ENCODE measurements at regions not wholly inside any gene's neighbourhood (a gene's known extent, or its start where the extent isn't known, plus 50 kb on each side); places are given as distances from the start of the nearest gene placed in this dataset.
"Not testable (repeated sequence)": the region's sequence is repeated elsewhere in the genome, so short reads cannot be mapped to it uniquely, and the experiment has no call there.

DNA sequence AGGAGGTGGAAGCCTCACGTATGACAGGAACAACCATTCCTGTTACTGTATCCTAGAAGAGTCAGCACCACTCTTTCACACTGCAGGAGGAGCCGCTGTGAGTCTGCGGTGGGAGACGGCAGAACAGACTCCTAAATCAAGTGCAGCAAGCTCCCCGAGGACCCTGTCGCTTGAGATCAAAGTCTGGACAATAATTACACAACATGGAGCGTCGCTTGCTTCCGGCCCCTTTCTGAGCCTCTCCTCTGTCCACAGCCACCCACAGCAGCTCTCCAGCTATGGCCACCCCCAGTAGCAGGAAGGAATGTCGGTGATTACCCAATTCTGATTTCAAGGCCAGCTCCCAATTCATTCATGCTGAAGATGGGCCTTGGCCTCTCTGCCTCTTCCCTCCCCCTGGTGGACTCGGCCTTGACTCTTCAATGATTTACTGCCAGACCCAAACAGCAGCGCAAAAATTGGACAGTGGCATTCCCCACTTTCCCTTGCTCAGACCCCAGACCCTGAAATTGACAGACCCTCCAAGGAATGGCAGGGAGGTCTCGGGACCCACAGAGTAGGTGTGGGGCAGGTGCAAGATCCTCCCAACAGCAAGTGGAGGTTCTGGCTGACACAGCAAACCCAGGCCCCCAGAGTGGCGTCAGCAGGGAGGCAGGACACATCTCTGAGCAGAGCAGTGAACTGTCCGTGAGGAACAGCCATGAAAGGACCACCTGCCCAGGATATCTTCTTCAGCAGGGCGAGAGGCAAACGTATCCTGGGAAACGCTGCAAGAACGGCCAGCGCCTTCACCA, 272.7 kb upstream of the DIO3 start:
- DNase-seq (ENCODE audit: low read depth) = no peak

DNA sequence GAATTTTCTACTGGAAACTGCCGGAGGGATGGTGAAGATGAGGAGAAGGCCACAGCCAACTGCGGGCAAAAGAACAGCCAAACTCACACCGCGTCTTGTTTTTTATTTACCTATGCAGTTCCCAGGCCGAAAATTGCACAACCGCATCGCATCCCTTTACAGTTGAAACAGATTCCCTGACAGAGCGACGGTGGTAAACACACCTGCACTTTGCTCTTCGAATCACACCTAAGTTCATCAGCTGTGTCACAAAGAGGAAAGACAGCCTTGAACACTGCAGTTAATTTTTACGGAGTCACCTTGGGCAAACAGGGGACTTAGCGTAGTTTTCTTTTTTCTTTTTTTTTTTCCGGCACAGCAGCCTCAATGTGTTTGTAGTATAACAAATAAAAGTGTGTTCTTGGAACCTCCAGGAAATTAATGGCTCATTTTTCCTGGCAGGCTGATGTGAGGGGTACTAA, 272.0 kb upstream of the DIO3 start:
- no peak for DNase-seq (ENCODE audit: low read depth)

DNA sequence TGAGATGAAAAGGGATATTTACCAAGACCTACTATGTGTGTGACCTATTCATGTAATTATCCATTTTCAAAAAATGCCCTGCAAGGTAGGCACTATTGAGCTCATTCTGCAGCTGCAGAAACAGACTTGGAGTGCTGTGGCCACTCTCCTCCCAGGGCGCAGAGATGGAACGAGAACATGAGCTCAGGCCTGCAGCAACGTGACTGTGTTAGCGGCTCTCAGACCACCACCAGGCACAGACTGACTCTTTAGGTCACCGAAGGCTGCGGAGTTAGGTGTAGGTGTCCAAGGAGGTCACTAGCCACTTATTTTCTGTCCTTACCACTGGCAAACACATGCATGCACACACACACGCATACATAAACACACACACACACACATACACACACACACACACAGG, 271.4 kb upstream of the DIO3 start:
- no peak for DNase-seq (ENCODE audit: low read depth)

DNA sequence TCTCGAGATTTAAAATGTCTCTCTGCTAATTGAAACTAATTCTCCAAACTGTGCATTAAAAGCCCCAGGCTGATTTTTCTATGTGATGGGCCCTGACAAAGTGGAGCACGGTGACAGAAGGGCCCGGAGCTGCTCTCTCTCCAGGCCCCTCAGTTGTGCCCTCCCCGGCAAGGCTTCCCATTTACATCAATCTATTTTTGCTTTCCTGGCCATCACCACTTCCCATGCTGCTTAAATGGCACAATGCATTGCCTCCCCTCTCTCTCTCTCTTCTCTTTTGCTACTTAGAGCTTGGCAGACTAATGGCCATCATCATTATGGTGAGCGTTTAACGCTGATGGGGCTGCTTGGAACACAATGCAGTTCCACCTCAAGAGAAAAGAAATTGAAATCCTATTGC, 270.7 kb upstream of the DIO3 start:
- no peak for DNase-seq (ENCODE audit: low read depth)

DNA sequence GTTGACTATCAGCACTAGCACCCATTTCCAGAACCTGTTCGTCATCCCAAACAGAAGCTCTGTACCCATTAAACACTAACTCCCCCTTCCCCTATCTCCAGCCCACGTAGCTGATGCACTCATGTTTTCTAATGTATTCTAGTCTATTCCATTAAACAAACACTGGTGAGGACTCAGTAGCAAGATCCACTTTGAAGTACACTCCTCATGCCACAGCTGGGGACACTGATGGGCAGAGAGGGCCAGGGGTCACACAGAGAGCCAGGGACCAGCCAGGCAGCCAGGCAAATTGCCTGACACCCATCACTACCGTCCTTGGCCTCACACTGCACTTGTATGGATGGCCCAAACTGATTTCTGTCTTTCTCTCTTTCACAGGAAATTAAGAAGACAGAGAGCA, 269.9 kb upstream of the DIO3 start:
- DNase-seq (ENCODE audit: low read depth) = no peak

DNA sequence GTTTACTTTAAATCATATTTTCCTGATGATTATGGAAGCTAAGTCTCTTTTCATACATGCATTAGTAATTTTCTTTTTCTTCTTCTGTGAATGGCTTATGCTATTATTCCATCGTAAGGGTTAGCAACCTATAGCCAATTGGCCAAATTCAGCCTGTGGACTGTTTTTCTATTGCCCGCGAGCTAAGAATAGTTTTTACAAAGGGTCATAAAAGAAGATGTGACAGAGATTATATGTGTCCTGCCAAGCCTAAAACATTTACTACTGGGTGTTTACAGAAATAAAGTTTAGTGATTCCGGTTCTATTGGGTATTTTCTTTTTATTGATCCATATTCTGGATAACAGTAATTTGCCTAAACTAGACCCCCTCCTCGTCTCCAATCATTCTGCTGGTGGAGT, 268.8 kb upstream of the DIO3 start:
- no peak for DNase-seq (ENCODE audit: low read depth)

DNA sequence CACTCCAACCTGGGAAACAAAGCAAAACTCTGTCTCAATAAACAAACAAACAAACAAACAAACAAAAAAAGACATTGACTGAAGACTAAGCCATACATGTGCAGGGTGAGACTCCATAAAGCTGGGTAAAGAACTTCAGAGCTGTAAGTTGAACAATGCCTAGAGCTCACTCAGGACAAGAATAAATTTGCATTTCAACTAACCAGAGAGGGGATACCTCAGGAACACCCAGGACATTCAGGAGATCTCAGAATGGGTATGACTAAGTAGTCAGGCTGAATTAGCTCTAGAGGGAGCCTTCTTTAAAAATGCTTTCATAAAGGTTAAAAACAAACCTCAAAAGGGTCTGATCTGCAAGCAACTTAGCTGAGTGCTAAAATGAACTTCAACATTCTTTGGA, 267.7 kb upstream of the DIO3 start:
- DNase-seq (ENCODE audit: low read depth) = no peak

DNA sequence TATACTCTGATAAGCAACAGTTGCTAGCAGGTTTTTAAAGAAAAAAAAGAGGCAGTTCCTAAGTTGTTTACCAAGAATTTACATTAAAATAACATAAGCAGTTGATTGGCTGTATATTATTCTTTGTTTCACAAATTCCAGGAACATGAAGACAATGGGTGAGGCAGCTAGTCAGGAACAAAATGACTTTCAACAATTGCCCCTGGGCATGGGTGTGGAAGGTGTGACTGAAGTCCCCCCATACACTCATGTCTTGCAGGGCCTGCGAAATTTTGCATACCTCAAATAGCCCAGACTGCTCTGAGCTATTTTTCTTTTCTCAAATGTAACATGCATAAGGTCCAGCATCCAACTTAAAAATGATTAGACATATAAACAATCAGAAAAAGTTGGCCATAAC, 267.2 kb upstream of the DIO3 start:
- no peak for DNase-seq (ENCODE audit: low read depth)

DNA sequence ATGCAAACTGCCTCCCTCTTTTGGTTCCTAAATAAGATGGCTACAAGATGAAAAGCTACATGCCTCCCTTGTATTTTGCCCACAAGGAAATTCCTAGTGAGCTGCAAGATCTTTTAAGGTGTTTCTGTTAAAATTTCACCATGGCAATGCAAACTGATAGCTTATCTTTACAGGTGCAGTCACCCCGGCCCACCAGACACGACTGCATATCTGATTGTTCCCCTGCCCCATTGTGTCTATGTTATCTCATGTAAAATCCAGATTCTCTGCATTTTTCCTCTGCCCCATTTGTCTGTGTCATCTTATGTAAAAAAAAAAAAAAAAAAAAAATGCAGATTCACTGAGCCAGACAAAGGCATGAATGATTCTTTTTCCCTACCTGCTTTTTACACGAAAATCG, 261.5 kb upstream of the DIO3 start:
- not testable (repeated sequence) for DNase-seq (ENCODE audit: low read depth)

DNA sequence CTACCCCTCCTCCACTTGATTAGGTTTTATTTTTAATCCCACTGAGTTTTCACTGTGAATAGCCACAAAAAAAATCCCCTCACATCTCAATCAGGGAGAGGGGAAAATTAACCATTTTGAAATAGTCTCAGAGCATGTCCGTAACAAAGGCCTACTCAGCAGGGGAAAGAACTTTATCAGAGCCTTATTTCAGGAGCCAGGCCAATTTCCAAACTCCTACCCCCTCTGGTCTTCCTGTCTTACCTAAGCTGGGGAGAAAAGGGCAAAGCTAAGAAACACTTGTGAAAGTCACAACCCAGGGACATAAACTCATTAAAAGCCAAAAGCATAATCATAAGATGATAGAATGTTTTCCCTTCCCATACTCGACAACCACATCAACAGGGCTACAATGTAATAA, 260.3 kb upstream of the DIO3 start:
- DNase-seq (ENCODE audit: low read depth) = no peak

DNA sequence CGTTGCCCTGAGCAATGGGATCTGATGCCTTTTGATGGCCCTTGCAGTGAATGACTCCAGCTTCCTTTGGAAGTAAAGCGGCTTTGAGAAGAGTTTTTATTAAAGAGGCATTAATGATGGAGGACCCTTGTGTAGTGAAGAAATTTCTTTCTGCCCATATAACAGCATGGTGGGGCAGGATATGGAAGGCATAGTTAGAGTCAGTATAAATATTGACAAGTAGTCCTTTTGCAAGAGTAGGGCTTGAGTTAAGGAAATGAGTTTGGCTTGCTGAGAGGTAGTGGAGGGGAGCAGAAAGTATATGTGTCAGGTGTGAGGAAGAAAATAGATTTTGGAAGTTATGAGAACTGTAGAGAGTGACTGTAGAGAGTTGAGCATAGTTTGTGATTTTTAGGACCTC, 254.1 kb upstream of the DIO3 start:
- not testable (repeated sequence) for DNase-seq (ENCODE audit: low read depth)

DNA sequence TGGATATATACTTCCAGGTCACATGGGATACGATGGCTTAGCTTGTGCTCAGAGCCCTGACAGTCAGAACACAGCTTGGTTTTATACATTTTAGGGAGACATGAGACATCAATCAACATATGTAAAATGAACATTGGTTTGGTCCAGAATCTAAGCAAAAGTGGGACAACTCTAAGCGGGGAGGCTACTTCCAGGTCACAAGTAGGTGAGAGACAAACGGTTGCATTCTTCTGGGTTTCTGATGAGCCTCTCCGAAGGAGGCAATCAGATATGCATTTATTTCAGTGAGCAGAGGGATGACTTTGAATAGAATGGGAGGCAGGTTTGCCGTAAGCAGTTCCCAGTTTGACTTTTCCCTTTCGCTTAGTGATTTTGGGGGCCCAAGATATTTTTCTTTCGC, 250.1 kb upstream of the DIO3 start:
- not testable (repeated sequence) for DNase-seq (ENCODE audit: low read depth)

DNA sequence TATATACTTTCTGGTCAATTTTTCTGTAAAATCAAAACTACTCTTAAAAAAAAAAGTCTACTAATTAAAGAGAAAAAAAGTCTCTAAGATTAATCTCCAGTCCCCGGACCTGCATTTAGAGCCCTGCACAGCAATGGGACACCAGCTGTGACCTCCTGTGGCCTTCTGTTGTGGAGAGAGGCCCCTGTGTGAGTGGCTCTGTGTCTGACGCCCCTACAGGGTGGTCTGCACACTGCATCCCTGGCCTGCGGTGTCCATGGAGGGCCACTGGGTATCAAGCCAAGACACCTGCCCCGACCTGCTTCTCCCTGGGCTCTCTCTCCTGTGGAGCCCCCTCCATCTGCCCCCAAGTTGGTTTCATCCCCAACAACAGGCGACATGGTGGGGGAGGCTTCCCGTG, 248.0 kb upstream of the DIO3 start:
- no peak for DNase-seq (ENCODE audit: low read depth)

DNA sequence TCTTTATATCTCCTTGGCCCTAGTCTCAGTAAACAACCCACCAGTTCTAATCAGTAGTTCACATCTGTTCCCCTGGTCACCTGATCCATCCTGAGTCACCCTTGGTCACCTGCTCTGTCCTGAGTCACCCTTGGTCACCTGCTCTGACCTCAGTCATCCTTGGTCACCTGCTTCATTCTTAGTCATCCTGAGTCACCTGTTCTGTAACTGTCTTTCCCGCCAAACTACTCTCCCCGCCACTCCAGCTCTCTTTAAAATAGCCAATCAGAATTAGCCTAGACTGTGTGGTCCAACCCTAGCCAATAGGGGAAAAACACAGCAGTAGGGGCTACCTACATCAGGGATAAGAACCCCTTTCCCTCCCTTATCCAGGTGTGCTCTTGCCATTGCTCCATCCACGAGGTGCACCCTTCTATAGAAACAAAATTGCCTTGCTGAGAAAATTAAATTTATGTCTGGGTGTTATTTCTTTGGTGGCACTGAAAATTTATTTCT, 245.4 kb upstream of the DIO3 start:
- DNase-seq (ENCODE audit: low read depth) = no peak

DNA sequence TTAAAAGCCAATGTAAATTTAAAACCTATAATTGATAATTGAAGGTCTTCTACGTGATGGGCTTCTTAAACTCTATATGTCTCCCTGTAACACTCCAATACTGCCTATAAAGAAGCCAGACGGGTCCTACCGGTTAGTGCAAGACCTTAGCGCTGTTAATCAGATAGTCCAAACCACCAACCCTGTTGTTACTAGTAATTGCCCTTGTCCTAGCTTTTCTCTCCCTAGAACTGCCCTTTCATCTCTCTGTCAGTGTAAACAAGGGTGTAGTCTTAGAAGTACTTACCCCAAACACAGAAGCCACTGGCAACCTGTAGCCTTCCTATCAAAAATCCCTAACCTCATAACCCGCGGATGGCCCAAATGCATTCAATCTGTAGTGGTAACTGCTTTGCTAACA, 243.0 kb upstream of the DIO3 start:
- DNase-seq (ENCODE audit: low read depth) = no peak

DNA sequence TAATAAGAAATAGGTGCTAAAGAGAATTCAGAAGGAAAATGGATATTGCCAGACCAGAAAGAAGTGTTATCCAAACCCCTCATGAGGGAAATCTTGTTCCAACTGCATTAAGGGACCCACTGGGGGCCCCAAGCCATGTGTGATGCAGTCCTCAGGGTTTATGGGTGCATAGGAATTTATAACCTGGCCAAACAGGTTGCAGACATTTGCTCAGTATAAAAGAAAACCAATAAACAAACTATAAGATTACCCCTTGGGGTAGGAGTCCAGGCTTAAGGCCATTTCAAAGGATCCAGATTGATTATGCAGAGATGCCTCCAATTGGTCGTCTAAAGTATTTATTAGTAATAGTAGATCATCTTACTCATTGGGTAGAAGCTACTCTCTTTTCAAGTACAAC, 240.9 kb upstream of the DIO3 start:
- DNase-seq (ENCODE audit: low read depth) = no peak

DNA sequence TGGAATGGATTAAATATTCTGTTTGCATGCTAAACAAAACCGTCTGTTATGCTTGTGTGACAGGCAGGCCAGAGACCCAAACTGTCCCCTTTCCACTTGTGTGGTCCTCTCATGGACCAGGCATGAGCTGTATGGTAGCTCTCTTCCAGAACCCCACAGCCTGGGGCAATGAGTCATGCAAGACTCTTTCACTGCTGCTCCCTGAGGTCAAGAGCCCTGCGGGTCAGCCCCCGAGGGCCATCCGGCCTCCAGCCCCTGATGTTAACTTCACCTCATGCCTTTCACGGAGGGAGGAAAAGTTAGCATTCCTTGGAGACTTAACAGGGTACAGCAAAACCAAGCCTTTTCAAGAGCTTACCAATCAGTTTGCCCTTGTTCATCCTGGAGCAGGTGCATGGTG, 239.1 kb upstream of the DIO3 start:
- no peak for DNase-seq (ENCODE audit: low read depth)

DNA sequence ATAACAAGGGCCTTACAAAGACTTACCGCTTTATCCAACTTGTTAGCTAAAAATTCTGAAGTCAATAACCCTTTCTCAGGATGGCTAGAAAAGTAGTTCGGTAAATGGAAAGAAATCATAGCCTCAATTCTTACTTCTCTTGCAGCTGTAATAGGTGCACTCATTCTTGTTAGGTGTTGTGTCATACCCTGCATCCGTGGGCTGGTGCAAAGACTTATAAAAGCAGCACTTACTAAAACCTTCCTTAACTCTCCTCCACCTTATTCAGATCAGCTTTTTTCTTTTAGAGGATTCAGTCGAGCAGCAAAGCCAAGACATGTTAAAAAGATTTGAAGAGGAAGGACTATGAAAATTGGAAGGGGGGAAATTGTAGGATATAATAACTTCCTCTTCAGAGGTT, 238.2 kb upstream of the DIO3 start:
- no peak for DNase-seq (ENCODE audit: low read depth)

DNA sequence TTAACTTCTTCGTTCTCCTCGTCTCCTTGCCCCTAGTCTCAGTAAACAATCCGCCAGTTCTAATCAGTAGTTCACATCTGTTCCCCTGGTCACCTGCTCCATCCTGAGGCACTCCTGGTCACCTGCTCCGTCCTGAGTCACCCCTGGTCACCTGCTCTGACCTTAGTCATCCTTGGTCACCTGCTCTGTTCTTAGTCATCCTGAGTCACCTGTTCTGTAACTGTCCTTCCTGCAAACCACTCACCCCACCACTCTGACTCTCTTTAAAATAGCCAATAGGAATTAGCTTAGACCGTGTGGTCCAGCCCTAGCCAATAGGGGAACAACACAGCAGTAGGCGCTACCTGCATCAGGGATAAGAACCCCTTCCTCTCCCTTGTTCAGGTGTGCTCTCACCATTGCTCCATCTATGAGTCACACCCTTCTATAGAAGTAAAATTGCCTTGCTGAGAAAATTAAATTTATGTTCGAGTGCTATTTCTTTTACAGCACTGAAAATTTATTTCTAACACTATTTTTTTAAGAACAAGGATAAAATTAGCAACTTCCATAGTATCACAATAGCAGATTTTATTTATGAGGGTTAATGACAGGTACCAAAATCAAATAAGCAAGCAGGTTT, 237.6 kb upstream of the DIO3 start:
- DNase-seq (ENCODE audit: low read depth) = not testable (repeated sequence)

DNA sequence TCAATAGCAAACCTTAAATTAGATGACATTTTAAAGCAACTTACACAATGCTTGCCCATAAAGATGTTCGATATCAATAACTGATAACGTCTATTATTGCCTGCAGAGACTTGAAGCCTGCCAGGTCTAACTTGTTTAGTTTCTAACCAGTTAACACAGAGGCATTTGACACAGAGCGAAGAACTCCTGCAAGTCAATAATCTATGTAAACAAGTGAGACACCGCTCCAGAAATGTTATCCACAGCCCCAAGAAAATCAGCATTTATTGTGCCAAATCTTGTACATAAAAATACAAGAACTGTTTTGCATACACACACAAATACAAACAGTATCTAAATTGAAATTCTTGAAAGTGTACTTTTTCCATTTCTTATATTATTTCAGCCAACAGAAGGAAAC, 236.0 kb upstream of the DIO3 start:
- DNase-seq (ENCODE audit: low read depth) = no peak

DNA sequence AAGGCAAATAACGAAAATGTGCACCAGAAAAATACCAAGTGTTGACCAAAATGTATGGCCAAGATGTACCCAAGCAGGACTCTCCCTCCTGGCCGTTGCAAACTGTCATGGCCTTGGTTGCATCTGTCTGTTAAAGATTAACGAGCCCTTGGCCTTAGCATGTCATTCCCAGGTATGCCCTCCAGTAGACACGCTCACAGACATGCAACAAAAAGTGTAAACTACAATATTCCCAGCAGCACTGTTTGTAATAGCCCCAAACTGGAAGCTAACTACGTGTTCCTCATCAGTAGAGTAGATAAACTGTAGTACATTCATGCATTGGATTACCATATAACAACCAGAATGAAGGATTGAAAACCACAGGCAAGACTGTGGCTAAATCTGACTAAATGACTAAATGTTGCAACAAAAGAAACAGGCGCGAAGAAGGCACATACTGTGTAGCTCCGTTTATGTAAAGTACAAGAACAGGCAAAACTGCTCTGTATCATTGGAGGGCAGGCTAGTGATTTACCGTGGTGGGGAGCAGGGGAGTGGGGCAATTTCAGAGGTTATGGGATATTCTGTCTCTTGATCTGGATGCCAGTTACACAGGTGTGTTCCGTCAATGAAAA, 232.8 kb upstream of the DIO3 start:
- no peak for DNase-seq (ENCODE audit: low read depth)

DNA sequence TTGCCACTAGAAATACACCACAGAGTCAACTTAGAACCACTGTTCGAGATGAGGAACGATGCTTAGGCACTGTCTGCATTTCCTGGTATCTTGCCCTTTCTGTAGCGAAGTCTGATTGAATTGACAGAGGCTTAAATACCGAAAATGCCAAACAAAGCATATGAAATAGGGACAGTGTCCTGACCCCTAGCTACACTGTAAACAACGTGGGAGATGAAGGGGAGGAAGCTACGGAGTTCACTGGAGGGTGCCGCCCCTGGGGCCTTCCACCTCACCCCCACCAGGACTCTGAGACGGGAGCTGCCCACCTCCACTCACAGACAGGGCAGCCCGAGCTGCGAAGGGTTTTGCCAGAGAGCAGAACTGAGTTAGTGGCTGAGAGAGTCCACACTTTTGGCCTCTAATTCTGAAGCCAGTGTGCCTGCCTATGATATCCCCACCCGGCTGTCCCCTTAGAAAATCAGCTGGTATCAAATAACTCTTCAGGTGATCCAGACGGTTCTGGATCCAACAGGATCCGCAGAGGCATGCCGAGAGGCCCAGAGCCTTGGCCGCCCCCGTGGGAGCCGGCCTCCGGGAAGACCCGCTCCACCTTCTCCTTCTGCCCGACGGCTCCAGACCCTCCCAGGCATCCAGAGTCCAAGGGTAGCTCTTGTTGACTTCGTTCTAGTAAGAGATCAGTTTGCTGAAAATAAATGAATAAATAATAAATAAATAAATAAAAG, 230.7 kb upstream of the DIO3 start:
- DNase-seq (ENCODE audit: low read depth) = no peak

DNA sequence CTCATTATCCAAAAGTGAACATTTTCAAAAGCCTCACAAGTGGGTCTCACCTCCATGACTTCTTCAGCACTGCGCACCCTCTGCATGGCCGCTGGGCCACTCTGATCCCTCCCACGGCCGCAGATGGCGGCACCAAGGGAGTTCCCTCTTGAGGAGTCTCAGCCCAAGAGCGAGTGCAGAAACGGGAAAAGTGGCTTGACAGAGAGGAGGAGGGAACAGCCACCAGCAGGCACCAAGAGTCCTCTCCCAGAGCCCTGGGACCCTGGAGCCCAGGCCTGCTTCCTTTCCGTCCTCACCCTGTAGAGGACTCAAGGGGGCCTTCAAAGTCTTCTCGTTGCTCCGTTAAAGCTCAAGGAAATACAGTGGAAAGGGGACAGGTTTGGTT, 230.2 kb upstream of the DIO3 start:
- no peak for DNase-seq (ENCODE audit: low read depth)

All from stimulated activated CD8-positive, alpha-beta memory T cell treated with anti-CD3 and anti-CD28 coated beads, Interleukin-4, amount 100 ng/mL, for 24 hours (primary cell).